ENCODE measurements at regions not wholly inside any gene's neighbourhood (a gene's known extent, or its start where the extent isn't known, plus 50 kb on each side); places are given as distances from the start of the nearest gene placed in this dataset.

- intact Hi-C loops (cut with DNase I), result loop anchor here in 4 of 10 donors (10.0 kb wide), 3 partner anchors 64 to 734 kb away; no protein-coding TSS in a partner anchor
- WGBS, 2 donors, result 60 to 64% methylated on average over 2 of the region's 2 CpGs
- no peak for TF ChIP-seq CTCF (IDR thresholded peaks at IDR 0.05)
- H3K27ac ChIP-seq, result no peak overlapping the region
- H3K9me3 ChIP-seq, result peaks cover 0 to 14% (median 0%) of the 10 kb centered on the region in 11 donors
- no peak overlapping the region for H3K4me3 ChIP-seq
- ATAC-seq (no peak), DNase-seq (no peak)
- no peaks in the 10 kb centered on the region for H3K36me3 ChIP-seq
- peaks cover 0 to 6% (median 0%) of the 10 kb centered on the region in 7 donors for H3K27me3 ChIP-seq
- peaks cover 0 to 15% (median 0%) of the 10 kb centered on the region in 9 donors for H3K4me1 ChIP-seq
Observed at GRCh38 chr21:35619184-35619583, 441.1 kb downstream of the SETD4 start.

- ATAC-seq (no peak), DNase-seq (no peak)
- Histone ChIP-seq H3K27ac (no peak overlapping the region), H3K4me1 (peaks cover 0 to 15% (median 0%) of the 10 kb centered on the region in 9 donors), H3K9me3 (peaks cover 0 to 14% (median 0%) of the 10 kb centered on the region in 11 donors), H3K27me3 (no peaks in the 10 kb centered on the region), H3K4me3 (no peak overlapping the region), H3K36me3 (no peaks in the 10 kb centered on the region)
- intact Hi-C loops (cut with DNase I), result loop anchor here in 4 of 10 donors (10.0 kb wide), 3 partner anchors 63 to 733 kb away; no protein-coding TSS in a partner anchor
- WGBS, 2 donors, result 73 to 74% methylated on average over 3 of the region's 3 CpGs
- TF ChIP-seq CTCF (IDR thresholded peaks at IDR 0.05), result no peak
Observed at GRCh38 chr21:35617491-35617890, 442.8 kb downstream of the SETD4 start.

GRCh38 chr21:35616090-35616489 lies 444.2 kb downstream of the SETD4 start:
- DNase-seq (no peak), ATAC-seq (no peak)
- Histone ChIP-seq H3K9me3 (peaks cover 0 to 6% (median 0%) of the 10 kb centered on the region in 11 donors), H3K27ac (peak overlapping the region in 2 of 10 donors; percentile 40), H3K4me3 (no peak overlapping the region), H3K36me3 (no peaks in the 10 kb centered on the region), H3K4me1 (peaks cover 0 to 15% (median 0%) of the 10 kb centered on the region in 9 donors), H3K27me3 (no peaks in the 10 kb centered on the region)
- TF ChIP-seq CTCF (IDR thresholded peaks at IDR 0.05), result peak in 6 of 9 donors; percentile 35 to 55 (median 53)
- intact Hi-C loops (cut with DNase I), result loop anchor here in 4 of 10 donors (10.0 kb wide), 3 partner anchors 61 to 731 kb away; no protein-coding TSS in a partner anchor
- 48 to 64% methylated on average over 4 of the region's 4 CpGs for WGBS, 2 donors

GRCh38 chr21:35615325-35615724 lies 445.0 kb downstream of the SETD4 start:
- Histone ChIP-seq H3K4me3 (no peak overlapping the region), H3K36me3 (no peaks in the 10 kb centered on the region), H3K27ac (peak overlapping the region in 1 of 10 donors; percentile 40), H3K27me3 (peaks cover 0 to 4% (median 0%) of the 10 kb centered on the region in 7 donors), H3K4me1 (peaks cover 0 to 15% (median 0%) of the 10 kb centered on the region in 9 donors), H3K9me3 (no peaks in the 10 kb centered on the region)
- intact Hi-C loops (cut with DNase I), result loop anchor here in 4 of 10 donors (10.0 kb wide), 3 partner anchors 61 to 731 kb away; no protein-coding TSS in a partner anchor
- DNase-seq (no peak), ATAC-seq (no peak)
- 74 to 79% methylated on average over 1 of the region's 1 CpG for WGBS, 2 donors
- no peak for TF ChIP-seq CTCF (IDR thresholded peaks at IDR 0.05)

Data from heart right ventricle (tissue), 16 donors.